HuH-7 (cell line): ENCODE measurements at regions not wholly inside any gene's neighbourhood (a gene's known extent, or its start where the extent isn't known, plus 50 kb on each side); places are given as distances from the start of the nearest gene placed in this dataset.

ENCODE experiments used
- DNase-seq: peaks from one replicate; pipeline ENCODE4 v3.0.0; 2011; ENCODE audit warnings: low spot score

DNA sequence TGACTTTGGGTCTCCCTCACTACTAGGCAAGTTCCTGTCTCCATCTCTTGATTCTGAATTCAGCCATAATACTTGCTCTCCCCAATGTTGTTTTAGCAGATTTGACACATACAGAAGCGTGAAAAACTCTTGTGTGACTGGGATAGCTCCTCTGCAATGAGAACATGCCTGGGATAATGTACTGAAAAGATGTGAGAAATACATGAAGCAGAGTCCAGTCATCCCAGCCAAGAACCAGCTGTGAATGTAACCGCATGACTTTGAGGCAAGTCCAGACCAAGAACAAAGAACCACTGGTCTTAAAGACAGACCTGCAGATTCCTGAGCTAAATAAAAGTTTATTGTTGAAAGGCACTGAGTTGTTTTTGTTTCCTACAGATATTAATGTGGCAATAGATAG, 135.0 kb downstream of the NMUR2 start:
- DNase-seq = no peak

DNA sequence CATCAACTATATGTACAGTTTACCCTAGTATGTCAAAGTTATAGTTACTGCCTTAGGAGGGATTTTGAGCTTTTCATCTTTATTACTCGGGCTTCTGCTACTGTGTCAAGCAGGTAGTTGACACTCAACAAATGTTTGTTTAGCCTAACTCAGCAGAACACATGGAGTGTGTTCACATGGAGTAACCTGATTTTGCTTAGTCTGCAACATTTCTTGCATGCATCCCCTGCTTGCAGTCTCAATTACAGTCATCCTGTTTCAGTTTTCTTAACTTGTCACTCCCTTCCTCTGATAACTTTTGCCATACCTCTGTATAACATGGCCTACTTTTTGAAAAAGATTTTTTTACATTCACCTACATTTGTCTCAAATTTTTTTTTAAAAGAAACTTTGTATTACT, 135.5 kb downstream of the NMUR2 start:
- no peak for DNase-seq

DNA sequence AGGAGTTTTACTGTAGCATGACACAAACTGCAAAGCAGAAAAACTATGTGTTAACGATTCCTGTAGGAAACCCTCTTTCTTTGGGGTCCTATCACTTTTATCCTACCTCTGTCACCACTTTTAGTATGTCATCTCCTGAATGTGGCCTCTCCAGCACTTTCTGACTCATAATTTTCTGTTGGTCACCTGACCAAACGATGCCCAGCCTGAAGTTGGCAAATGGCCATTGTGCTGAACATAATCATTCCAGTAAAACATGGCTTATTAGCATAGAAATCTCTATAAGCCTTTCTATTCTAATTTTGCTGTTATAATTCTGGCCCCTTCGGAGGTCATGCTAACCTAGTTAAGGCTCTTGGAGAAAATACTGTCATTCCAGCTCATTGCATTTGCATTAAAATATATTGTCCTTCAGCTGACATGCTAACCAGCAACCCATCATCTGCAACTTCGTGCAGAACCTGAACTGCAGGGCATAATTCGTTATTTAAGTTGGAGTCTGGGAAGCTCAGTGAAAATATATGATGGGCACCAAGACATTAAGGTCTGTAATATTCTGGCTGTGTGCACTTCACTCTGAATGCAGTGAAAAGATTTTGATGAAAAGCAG, 140.3 kb downstream of the NMUR2 start:
- DNase-seq = no peak

DNA sequence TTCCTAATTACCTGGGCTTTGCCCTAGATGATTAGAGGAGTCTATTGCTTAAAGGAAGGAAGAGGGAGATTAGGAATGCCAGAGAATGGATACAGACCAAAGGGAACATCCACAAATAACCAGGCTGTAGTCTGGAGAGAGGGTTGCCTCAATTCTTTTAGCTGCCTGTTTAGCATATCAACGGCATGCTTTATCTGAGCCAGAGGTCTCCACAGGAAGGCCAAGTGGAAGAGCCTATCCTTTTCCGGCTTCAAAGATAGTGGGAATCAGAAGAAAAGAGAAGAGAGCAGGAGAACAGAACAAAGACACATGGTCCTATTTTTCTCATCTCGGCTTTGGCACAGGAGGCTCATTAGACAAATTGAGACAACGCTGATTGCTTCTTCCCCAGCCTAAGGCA, 142.4 kb downstream of the NMUR2 start:
- DNase-seq = no peak

DNA sequence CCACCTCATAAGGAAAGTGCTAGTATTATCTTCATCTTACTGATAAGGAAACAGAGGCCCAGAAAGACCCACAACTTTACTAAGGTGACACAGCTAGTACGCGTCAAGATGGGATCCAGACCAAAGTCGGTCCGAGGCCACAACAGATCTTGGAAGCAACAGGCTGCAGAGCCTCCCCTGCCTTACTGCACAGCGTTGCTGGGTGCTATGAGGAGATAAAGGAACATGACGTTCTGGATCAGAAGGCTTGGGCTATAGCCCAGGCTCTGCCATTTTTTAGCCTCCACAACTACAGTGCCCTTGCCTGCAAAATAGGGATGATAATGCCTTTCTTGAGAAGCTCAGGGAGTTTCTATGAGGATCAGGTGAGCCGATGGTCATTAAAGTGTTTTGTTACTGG, 144.1 kb downstream of the NMUR2 start:
- no peak for DNase-seq

DNA sequence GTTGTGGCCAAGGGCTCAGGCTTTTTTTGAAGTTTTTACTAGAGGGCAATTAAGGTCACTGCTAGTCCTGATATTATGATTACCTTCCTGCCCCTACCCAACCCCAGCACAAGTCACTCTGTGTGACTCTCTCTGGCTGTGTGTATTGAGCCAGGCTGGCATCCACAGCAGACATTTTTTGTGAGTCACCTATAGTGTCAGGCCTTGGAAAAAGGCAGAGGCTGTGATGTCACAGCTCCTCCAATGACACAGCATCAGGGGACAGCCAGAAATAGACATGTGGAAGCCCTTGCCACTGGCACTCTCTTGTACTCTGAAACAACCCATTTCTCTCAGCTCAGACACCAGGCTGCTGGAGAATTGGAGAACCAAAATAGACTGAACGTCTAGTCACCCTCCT, 145.4 kb downstream of the NMUR2 start:
- no peak for DNase-seq

DNA sequence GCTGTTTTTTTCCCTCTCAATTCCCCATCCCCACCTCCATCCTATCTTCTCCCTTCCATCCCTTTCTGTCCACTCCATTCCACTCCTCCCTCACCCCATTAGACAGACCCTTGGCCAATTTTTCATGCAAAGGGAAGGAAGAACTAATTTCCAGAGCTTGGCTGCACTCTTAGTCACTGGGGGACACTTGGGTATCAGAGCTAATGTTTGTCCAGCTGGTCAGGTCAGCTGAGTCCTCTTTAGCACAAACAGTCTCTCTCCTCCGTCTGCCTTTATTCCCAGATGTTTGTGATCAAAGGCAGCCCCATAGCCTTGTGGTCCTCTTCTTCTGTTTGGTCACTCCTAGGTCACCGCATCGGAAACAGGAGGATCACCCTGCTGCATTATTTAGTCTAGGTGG, 148.5 kb downstream of the NMUR2 start:
- no peak for DNase-seq

DNA sequence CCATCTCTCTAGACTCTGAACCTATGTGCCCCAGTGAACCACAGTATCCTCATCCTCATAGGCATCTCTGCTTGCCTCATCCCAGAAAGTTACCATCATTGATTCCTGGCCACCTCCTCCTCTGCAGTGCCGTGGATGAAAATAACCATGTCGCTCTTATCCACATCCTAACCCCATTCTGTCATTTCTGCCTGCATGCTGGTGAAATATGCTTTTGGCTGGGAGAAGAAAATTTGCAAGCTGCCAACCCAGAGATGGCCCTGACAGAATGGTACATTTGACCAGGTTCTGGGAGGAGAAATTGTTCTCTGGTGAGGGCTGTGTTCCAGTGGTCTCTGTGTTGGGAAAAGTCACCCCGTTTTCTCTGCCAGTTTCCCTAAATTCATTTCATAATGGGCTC, 149.7 kb downstream of the NMUR2 start:
- DNase-seq = no peak

DNA sequence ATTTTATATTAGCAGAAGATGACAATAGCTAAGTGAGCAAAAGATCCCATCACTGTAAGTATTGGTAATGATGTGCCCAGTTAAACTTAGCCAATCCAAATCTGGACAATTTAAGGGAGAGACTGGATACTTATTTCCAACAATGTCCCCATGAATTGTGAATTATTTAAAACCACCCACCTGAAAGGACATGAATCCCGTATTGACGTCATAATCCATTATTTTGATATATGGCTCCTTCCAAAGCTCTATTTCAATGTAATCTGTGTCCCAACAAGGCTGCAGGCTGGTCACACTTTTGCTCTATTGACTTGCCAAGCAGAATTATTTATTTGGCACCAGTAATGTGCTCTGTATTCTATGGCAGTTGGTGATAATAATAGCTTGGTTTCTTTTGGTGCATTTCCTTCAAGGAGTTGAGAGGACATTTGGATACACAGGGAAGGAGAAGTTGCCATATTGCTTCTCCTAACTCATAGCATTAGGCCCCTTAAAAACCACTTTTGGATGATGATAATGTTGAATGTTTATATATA, 157.2 kb downstream of the NMUR2 start:
- no peak for DNase-seq

DNA sequence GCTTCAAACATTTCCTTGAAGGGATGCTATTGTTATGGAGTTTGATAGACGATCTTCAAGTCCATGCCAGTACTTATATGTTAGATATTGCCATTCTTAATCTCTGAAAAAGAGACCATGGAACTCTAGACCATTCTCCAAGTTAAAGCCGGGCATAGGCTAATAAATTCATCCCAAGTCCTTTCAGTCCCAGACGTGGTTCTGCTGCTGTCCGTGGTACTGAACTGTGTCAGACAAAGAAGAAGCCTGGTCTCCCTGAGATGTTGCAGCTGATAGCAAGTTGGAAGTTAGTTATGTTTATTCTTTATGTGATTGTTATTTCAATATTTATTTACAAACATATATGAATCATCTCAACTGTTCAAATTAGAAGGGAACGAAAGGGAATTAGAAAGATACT, 158.7 kb downstream of the NMUR2 start:
- DNase-seq = no peak

DNA sequence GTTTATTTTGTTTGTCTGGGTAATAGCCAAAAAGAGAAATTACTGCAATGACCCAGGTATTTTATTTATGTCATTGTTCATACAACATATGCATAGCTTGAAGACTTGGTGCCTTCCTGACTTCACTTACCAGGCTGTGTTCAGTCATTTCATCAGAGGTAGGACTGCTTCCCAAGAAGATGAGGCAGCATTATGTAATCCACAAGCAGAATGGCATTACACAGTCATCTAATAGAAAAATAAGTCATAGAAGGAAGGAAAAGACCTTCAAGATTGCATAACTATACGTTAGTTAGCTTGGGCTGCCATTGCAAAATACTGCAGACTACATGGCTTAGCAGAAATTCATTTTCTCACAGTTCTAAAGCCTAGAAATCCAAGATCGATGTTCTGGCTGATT, 167.5 kb downstream of the NMUR2 start:
- DNase-seq = no peak

DNA sequence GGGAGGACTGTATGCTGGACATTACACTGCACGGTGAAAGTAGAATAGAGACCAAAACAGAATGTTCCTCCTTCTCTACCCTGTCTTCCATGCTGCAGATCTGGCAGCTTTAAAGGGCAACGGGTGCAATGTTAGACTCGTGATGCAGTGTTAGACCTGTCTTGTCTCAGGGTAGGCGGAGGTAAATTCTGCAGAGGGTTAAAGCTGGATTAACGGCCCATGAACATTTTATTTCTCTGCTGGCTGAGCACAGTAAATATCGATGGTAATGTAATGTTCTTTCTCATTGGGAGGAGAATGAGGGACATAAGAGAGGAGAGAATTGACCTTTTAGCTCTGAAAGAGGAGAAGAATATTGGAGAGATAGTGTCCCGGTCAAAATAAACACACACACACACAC, 178.9 kb downstream of the NMUR2 start:
- no peak for DNase-seq

DNA sequence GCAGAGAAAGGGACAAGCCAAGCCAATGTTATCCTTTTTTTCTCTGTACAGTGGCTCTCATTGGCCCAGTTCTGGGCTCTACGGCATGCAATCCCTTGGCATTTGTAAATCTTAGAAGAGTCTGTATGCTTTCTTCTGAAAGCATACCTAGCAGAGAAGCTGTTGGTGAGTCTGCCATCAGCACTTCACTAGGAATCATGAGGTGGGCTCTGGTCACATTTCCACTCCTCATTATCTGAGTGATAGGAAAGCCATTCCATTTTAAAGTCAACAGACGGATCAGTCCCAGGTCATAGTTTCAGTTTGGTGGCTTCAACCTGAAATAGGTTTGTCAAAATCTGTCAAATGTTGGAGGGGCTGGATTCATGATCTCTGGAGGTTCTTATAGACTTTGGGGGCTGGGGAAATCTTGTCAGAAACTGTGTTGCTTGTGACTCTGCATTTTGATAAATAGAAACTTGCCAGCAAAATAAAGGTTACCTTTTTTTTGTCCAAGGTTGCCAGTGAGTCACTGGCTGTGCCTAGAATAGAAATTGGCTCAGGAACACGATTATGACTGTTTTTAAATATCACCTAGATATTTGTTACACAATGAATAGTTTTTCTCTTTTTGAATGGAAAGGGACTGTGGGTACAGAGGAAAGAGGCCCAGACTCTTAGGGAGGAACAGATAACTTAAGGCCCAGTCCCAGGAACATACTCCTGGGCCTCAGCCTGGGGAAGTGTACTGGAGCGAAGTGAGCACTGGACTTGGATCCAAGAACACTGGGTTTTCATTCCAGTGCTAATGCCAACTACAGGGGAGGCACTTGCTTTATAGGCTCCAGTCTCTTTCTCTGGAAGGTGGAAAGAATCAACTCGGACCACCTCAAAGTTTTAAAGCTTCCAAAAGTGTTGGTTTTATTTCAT, 183.1 kb downstream of the NMUR2 start:
- DNase-seq = no peak

DNA sequence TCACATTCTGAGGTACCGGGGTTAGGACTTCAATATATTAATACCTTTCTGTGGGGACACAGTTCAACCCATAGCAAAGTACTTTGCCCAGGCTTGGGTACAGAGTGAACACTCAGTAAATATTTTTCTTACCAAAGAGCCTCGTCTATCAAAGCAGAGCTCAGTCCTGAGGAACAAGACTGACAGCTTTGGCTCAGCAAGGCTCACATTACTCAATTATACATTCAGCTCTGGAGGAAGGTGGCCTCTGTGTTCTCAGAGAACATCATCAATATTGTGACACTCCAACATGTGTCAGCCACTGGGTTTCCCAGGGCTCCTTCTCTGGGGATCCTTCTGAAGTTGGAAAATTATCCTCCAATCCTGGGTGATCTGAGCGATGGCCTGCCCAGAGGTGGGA, 186.4 kb downstream of the NMUR2 start:
- no peak for DNase-seq

DNA sequence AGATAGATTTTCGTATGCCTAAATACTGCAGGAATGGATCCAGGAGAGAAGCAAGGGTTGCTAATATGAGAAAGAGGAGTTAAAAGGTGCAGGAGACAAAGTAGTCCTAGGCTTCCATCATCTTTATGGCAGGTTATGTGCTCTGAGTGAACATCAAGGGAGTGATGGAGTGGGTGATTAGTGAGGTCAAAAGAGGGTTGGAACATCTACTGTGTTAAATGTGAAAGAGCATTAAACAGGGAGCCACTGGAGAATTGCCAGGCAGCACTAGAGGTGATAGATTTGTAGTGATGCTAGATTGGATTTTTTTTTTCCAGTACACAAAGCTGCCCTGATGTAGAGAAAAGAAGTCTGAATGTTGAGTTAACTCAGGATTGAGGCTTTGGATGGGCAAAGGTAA, 199.3 kb downstream of the NMUR2 start:
- no peak for DNase-seq

DNA sequence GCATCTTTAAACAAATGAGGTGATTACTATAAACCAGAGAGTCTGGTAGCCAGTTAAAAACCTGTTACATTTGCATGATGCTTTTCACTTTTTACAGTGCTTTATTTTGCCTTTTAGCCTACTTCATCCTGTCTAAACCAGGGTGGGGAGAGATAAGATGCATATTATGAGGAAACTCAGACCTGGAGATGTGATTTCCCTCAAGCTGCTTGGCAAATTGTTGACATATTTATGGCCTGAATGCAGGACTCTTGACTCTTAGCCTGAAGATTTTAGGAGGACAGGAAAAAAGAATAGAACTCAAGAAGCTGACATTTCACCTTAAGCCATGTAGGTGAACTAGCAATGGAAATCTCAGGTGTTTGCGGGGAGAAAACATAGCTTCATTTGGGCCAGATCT, 202.8 kb downstream of the NMUR2 start:
- no peak for DNase-seq

DNA sequence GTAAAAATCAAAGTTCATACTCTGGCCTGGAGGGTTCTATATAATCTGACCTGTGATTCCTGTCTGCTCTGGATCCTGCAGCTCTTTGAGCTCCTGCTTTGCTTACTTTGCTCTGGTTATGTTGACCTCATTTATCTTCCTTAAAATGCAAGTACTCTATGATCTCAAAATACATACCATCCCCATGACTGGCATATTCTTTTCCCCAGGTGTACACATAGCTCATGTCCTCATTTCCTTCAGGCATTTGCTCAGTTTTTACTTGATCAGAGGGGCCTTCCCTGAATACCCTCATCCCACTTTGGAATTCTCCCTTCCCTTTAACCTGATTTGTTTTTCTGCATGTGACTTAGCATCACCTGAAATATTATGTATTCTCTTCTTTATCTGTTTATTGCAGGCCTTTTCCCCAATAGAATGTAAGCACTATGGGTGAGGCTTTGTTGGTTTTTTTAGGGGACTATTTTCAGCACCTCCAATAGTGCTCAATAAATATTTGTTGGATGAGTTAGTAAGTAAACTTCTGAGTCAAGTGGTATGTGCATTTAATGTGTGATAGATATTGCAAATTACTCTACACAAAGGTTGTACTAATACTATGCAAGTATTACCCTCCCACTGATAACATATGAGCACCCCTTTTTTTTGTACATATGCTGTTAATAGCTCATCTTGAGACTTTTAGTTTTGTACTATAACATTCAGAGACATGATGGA, 211.5 kb downstream of the NMUR2 start:
- DNase-seq = no peak

DNA sequence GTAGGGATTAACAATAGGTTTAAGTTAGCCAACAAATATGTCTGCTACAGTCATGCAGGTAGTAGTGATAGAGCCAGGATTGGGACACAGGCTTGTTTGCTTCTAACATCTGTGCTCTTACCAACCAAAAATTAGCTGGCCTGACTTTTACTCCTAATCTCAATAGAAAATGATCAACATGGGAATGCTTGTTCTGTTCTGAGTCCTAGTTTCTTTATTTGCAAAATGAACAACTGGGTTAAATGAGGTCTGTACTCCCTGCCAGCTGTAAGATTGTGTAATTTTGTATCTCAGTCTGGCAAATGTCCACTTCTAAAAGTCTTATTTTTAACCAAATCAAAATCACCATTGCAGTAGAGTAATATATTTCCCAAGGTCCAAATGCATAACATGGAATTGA, 216.8 kb downstream of the NMUR2 start:
- no peak for DNase-seq

DNA sequence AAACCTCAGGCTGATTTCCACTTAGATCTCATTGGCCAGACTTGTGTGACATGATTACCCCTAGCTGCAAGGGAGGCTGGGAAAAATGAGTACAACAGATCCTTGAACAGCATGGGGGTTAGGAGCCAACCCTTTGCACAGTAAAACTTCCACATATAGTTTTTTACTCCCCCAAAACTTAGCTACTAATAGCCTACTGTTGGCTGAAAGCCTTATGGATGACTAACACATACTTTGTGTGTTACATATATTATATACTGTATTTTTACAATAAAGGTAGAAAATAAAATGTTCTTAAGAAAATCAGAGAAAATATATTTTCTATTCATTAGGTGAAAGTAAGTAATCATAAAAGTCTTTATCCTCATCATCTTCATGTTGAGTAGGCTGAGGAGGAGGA, 217.4 kb downstream of the NMUR2 start:
- no peak for DNase-seq

DNA sequence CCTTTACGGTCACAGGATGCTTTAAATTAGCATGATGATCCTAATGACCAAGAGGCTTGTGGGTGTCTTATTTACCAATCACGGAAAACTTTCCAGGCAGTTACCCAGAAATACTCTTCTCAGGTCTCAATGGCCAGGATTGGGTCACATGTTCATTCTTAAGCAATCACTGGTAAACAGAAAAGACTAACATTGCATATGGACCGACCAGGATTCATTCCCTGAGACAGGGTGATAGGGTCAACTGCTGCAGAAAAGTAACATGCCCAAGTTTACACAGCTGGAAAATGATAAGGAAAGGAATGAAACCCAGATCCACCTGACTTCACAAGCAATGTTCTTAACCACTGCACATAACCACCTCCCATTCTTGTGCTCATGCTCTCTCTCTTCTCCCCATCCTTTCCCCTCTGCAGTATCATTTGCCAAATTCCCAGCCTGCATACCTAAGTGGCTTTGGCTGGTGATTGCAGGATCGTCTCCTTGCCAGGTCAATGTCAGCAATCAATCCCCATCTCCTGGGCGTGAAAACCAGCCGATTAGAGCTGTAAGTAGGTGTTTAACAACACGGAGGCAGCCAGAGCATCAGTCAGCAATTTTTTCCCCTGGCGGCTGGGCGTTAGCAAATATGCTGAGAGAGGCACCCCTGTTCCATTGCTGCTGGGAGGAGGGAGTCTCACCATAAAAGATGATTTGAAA, 219.4 kb downstream of the NMUR2 start:
- DNase-seq = no peak

DNA sequence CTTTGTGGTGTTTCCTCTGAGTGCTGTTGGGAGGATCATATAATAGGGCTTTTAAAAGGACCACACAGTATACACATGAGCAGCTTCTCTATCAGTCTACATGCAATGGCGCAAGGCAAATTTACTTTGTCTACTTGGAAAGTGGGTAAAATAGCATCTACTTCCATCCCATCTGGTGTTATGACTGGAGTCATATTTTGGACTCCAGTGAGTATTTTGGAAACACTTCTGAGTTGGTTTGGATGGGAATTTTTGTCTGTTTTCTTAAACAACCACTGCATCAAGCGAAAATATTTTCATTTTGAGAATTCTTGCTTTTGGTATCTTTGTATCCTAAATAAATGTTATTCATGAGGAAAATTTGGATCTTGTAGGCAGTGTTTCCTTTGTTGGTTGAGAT, 220.8 kb downstream of the NMUR2 start:
- DNase-seq = no peak

DNA sequence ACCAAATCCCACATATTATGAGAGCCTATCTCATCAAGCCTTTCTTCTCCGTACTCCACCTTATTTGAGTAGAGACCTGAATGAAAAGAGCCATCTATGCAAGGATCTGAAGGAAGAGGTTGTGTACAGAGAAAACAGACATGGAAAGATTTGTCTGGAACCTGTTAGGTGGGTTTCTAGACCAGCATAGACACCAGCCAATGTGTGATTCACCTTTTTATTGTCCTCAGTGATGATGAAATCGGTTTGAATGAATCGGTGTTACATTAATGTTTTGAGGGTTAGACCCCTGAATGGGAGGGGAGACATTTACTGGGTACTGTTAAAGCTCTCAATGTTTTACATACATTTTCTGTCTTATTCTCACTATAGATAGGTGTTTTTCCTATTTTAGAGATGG, 223.6 kb downstream of the NMUR2 start:
- DNase-seq = no peak
